ENCODE measurements at regions not wholly inside any gene's neighbourhood (a gene's known extent, or its start where the extent isn't known, plus 50 kb on each side); places are given as distances from the start of the nearest gene placed in this dataset.

- Histone ChIP-seq H3K4me2 (ENCODE audit: control insufficient read depth, extremely low read depth, insufficient read depth, low read depth, low read length) (no peak overlapping the region), H3K79me2 (ENCODE audit: control insufficient read depth, insufficient read depth, low read length) (no peaks in the 10 kb centered on the region), H4K20me1 (ENCODE audit: control insufficient read depth, extremely low read depth, insufficient read depth, low read length) (no peaks in the 10 kb centered on the region), H3K4me1 (ENCODE audit: control insufficient read depth, extremely low read depth, insufficient read depth, low read length) (no peaks in the 10 kb centered on the region), H3K27ac (ENCODE audit: control insufficient read depth, insufficient read depth, low read length) (no peak overlapping the region), H2AFZ (ENCODE audit: control insufficient read depth, low read length) (no peak overlapping the region), H3K9me3 (ENCODE audit: control insufficient read depth, low read depth, low read length) (no peaks in the 10 kb centered on the region), H3K9ac (ENCODE audit: control insufficient read depth, extremely low read depth, insufficient read depth, low read length) (no peak overlapping the region), H3K4me3 (ENCODE audit: control insufficient read depth in 2 of 3, extremely low read depth in 1 of 3, insufficient read depth in 2 of 3, low read depth in 1 of 3, low read length in 3 of 3) (no peak overlapping the region), H3K27me3 (ENCODE audit: control insufficient read depth, extremely low read depth, insufficient read depth, low read length) (no peaks in the 10 kb centered on the region), H3K36me3 (ENCODE audit: control insufficient read depth in 2 of 2, extremely low read depth in 1 of 2, insufficient read depth in 2 of 2, low read length in 2 of 2) (no peaks in the 10 kb centered on the region), H3K9me1 (ENCODE audit: control insufficient read depth, extremely low read depth, insufficient read depth, low read length) (no peaks in the 10 kb centered on the region)
- FAIRE-seq, result no peak
- dilution Hi-C loops (cut with MboI; ENCODE audit: extremely low pct_ligation_motif_present, low sequenced_read_pairs), result no loop called here
- no peak for DNase-seq (ENCODE audit: low read depth, low spot score)
- TF ChIP-seq CTCF (optimal IDR thresholded peaks at IDR 0.05 in 1 of 3, IDR thresholded peaks at IDR 0.05 in 1 of 3, conservative IDR thresholded peaks at IDR 0.05 in 1 of 3; ENCODE audit: extremely low read depth in 1 of 3, insufficient read depth in 2 of 3, low read length in 3 of 3), result no peak
- no peak for TF ChIP-seq EZH2 (IDR thresholded peaks at IDR 0.05; ENCODE audit: low read length)
These were observed 850.4 kb downstream of the KCNJ2 start for GRCh38 chr17:71019699-71020098.

- Histone ChIP-seq H3K27ac (ENCODE audit: control insufficient read depth, insufficient read depth, low read length) (no peak overlapping the region), H3K27me3 (ENCODE audit: control insufficient read depth, extremely low read depth, insufficient read depth, low read length) (no peaks in the 10 kb centered on the region), H3K9me1 (ENCODE audit: control insufficient read depth, extremely low read depth, insufficient read depth, low read length) (no peaks in the 10 kb centered on the region), H4K20me1 (ENCODE audit: control insufficient read depth, extremely low read depth, insufficient read depth, low read length) (no peaks in the 10 kb centered on the region), H3K4me3 (ENCODE audit: control insufficient read depth in 2 of 3, extremely low read depth in 1 of 3, insufficient read depth in 2 of 3, low read depth in 1 of 3, low read length in 3 of 3) (no peak overlapping the region), H3K36me3 (ENCODE audit: control insufficient read depth in 2 of 2, extremely low read depth in 1 of 2, insufficient read depth in 2 of 2, low read length in 2 of 2) (no peaks in the 10 kb centered on the region), H3K9ac (ENCODE audit: control insufficient read depth, extremely low read depth, insufficient read depth, low read length) (no peak overlapping the region), H3K4me1 (ENCODE audit: control insufficient read depth, extremely low read depth, insufficient read depth, low read length) (no peaks in the 10 kb centered on the region), H2AFZ (ENCODE audit: control insufficient read depth, low read length) (no peak overlapping the region), H3K4me2 (ENCODE audit: control insufficient read depth, extremely low read depth, insufficient read depth, low read depth, low read length) (no peak overlapping the region), H3K9me3 (ENCODE audit: control insufficient read depth, low read depth, low read length) (no peaks in the 10 kb centered on the region), H3K79me2 (ENCODE audit: control insufficient read depth, insufficient read depth, low read length) (no peaks in the 10 kb centered on the region)
- FAIRE-seq, result no peak
- DNase-seq (ENCODE audit: low read depth, low spot score), result no peak
- TF ChIP-seq CTCF (optimal IDR thresholded peaks at IDR 0.05 in 1 of 3, IDR thresholded peaks at IDR 0.05 in 1 of 3, conservative IDR thresholded peaks at IDR 0.05 in 1 of 3; ENCODE audit: extremely low read depth in 1 of 3, insufficient read depth in 2 of 3, low read length in 3 of 3) (no peak), EZH2 (IDR thresholded peaks at IDR 0.05; ENCODE audit: low read length) (no peak)
- dilution Hi-C loops (cut with MboI; ENCODE audit: extremely low pct_ligation_motif_present, low sequenced_read_pairs), result no loop called here
These were observed 853.4 kb downstream of the KCNJ2 start for GRCh38 chr17:71022758-71023157.

Data from keratinocyte (primary cell).